Heart right ventricle (tissue), 16 donors: ENCODE measurements at regions not wholly inside any gene's neighbourhood (a gene's known extent, or its start where the extent isn't known, plus 50 kb on each side); places are given as distances from the start of the nearest gene placed in this dataset.

Experiments
- ATAC-seq, 8 donors: fragments of 200-7000 bp; cut with Tn5 transposase; one replicate each; pipeline ENCODE4 v1.9.1; 2020; ENCODE audit warnings: mild to moderate bottlenecking in 8 of 8, moderate library complexity in 8 of 8, moderate number of reproducible peaks in 1 of 8
- DNase-seq, 2 donors: peaks; one replicate each; pipeline ENCODE4 v3.0.0-alpha.2; 2020
- H3K27ac ChIP-seq, 10 donors: fragments of 200-600 bp; sonication (generic) in 2 of 10; one replicate each; pipeline versions ENCODE4 v1.5.0 to v1.8.0; 2020 to 2022; ENCODE audit warnings: mild to moderate bottlenecking in 3 of 10
- H3K27me3 ChIP-seq, 7 donors: fragments of 200-600 bp; one replicate each; pipeline ENCODE4 v1.8.0; 2021 to 2022; ENCODE audit warnings: mild to moderate bottlenecking in 2 of 7
- H3K36me3 ChIP-seq, 9 donors: fragments of 200-600 bp; sonication (generic) in 1 of 9; one replicate each; pipeline versions ENCODE4 v1.5.0 to v1.8.0; 2020 to 2022; ENCODE audit warnings: mild to moderate bottlenecking in 2 of 9
- H3K4me1 ChIP-seq, 9 donors: fragments of 200-600 bp; sonication (generic) in 1 of 9; one replicate each; pipeline versions ENCODE4 v1.5.0 to v1.8.0; 2020 to 2022; ENCODE audit warnings: mild to moderate bottlenecking in 4 of 9
- H3K4me3 ChIP-seq, 10 donors: fragments of 200-600 bp; sonication (generic) in 2 of 10; one replicate each; pipeline versions ENCODE4 v1.5.0 to v1.8.0; 2020 to 2022; ENCODE audit warnings: mild to moderate bottlenecking in 7 of 10, moderate library complexity in 2 of 10
- H3K9me3 ChIP-seq, 11 donors: fragments of 200-600 bp in 10 of 11; sonication (generic) in 2 of 11; one replicate each; pipeline versions ENCODE4 v1.5.0 to v1.8.0; 2013 to 2022; ENCODE audit warnings: mild to moderate bottlenecking in 2 of 11, control low read depth in 1 of 11, moderate library complexity in 1 of 11
- WGBS, 2 donors: extraction: QIAGEN DNeasy Blood & Tissue Kit; methylation state at CpG; one replicate each; pipeline ENCODE4 v1.1.7; 2013; ENCODE audit warnings: inconsistent platforms in 1 of 2; 5-methylcytosine and 5-hydroxymethylcytosine counted together
- intact Hi-C, 10 donors: fragments of 100-400 bp; cut with DNase I; formaldehyde crosslinking; loops; one replicate each; pipeline versions ENCODE4 v1.11.1 to v1.14.2; 2022
- TF ChIP-seq, protein P1 (sequence below), 9 donors: fragments of 200-600 bp; sonication (generic) in 2 of 9; IDR thresholded peaks; one replicate each; pipeline versions ENCODE4 v1.5.0 to v1.8.0; 2021 to 2022; ENCODE audit warnings: antibody characterized with exemption in 9 of 9, mild to moderate bottlenecking in 5 of 9, moderate library complexity in 1 of 9
- donor health status: Arrhythmogenic right ventricular cardiomyopathy.
- donor health status: ischemic (EF 13 %, LVEDD 7.1; RV severe dilation, severe dysfunction).
- donor health status: healthy with polysubstance abuse.
- donor health status: DM: no; HTN: yes; CAD: no.
- donor health status: DM: no; HTN: no; CAD: no.
- donor health status: ischemic (EF 25% LVEDD 6.9; RV normal size, moderate dysfunction).
- donor health status: ischemic (EF 25% LVEDD 5.7; RV mildly dilated, moderate dysfunction).
- donor health status: healthy.
- donor health status: DM: yes; HTN: yes; CAD: no.
- donor health status: Ischemic cardiomyopathy.
- donor health status: ischemic (EF 35%, LVEDD 5.7; RV mildly dilated, moderate dysfunction).
- donor health status: nonischemic (EF 11% LVEDD 7.7; RV severe dilation, severe dysfunction).
- donor health status: DM: yes; HTN: yes; CAD: no.
- donor health status: PGD.
- donor health status: ischemic (EF 29% LVEDD 5.4; RV normal size, mild dysfunction).
- donor health status: nonischemic (EF 23%, LVEDD 6.1; RV moderate dilation, normal function).

DNA sequence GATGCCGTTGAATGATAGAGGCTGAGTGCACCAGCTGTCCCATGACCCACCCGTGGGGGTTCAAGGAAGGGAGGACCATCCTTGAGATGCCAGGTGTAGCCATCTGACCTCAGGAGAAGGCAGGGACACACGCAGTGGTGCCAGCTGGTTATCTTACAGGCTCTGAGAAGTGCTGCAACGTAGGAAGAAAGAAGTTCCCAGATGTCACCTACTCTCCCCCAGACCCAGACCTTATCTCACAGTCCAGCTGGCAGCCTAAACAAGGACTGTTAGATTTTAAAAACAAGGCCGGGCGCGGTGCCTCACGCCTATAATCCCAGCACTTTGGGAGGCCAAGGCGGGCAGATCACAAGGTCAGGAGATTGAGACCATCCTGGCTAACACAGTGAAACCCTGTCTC is 1307.6 kb downstream of the TBC1D22A start:
- Histone ChIP-seq H3K4me1 (no peaks in the 10 kb centered on the region), H3K4me3 (no peak overlapping the region), H3K9me3 (peaks cover 0 to 6% (median 0%) of the 10 kb centered on the region in 11 donors), H3K27ac (no peak overlapping the region), H3K36me3 (no peaks in the 10 kb centered on the region), H3K27me3 (peaks cover 0 to 18% (median 11%) of the 10 kb centered on the region in 7 donors)
- 64 to 76% methylated on average over 9 of the region's 9 CpGs for WGBS, 2 donors
- DNase-seq, result no peak
- intact Hi-C loops, result no loop called here
- ATAC-seq, result no peak
- TF ChIP-seq, protein P1, sequence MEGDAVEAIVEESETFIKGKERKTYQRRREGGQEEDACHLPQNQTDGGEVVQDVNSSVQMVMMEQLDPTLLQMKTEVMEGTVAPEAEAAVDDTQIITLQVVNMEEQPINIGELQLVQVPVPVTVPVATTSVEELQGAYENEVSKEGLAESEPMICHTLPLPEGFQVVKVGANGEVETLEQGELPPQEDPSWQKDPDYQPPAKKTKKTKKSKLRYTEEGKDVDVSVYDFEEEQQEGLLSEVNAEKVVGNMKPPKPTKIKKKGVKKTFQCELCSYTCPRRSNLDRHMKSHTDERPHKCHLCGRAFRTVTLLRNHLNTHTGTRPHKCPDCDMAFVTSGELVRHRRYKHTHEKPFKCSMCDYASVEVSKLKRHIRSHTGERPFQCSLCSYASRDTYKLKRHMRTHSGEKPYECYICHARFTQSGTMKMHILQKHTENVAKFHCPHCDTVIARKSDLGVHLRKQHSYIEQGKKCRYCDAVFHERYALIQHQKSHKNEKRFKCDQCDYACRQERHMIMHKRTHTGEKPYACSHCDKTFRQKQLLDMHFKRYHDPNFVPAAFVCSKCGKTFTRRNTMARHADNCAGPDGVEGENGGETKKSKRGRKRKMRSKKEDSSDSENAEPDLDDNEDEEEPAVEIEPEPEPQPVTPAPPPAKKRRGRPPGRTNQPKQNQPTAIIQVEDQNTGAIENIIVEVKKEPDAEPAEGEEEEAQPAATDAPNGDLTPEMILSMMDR (IDR thresholded peaks at IDR 0.05), result no peak

DNA sequence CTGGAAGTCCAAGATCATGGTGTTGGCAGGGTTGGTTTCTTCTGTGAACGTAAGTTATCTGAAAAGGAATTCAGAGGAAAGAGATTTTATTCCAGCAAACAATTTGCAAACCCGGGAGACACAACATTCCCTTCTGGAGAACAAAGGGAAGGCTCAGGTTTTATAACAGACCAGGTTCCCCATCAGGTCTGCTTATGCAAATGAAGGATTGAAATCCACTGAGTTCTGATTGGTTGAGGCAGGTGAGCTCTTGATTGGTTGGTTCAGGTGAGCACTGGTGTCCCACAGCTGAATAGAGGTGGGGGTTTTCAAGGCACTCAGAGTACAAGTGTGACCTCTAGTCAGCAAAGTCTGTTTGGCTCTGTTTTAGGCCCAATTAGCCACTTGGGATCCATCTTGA is 1306.8 kb downstream of the TBC1D22A start:
- H3K27me3 ChIP-seq, result peaks cover 0 to 13% (median 6%) of the 10 kb centered on the region in 7 donors
- no peaks in the 10 kb centered on the region for H3K36me3 ChIP-seq
- DNase-seq, result no peak
- intact Hi-C loops, result loop anchor here in 1 of 10 donors (10.0 kb wide), 1 partner anchor 76 kb away; no protein-coding TSS in a partner anchor
- H3K4me3 ChIP-seq, result no peak overlapping the region
- WGBS, 2 donors, result 76 to 83% methylated on average over 2 of the region's 2 CpGs
- no peaks in the 10 kb centered on the region for H3K4me1 ChIP-seq
- ATAC-seq, result no peak
- TF ChIP-seq, protein P1 (IDR thresholded peaks at IDR 0.05), result no peak
- no peak overlapping the region for H3K27ac ChIP-seq
- H3K9me3 ChIP-seq, result peaks cover 0 to 6% (median 0%) of the 10 kb centered on the region in 11 donors

DNA sequence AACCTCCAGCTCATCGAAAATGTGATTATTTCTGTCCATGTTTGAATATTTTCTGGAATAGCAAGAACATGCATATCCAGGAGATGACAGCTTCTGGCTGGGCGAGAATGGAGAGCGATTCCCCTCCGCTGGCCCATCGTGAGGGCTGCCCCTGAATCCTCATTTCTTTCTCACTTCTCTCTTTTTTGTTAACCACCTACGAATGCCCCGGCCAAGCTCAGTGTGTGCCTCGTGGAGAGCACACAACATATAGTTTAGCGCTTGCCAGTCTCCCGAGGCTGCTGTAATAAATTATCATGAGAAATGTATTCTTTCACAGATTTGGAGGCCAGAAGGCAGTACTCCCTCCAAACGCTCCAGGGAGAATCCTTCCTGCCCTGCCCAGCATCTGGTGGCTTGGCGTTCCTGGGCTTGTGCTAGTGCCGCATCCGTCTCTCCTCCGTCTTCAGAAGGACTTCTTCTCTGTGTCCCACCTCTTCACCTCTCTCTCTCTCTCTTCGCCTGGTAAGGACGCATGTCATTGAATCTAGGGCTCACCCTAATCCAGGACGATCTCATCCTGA is 1306.0 kb downstream of the TBC1D22A start:
- ATAC-seq (no peak), DNase-seq (no peak)
- Histone ChIP-seq H3K27me3 (peaks cover 0 to 12% (median 3%) of the 10 kb centered on the region in 7 donors), H3K36me3 (no peaks in the 10 kb centered on the region), H3K4me3 (no peak overlapping the region), H3K27ac (no peak overlapping the region), H3K4me1 (no peaks in the 10 kb centered on the region), H3K9me3 (peaks cover 0 to 6% (median 0%) of the 10 kb centered on the region in 11 donors)
- intact Hi-C loops, result loop anchor here in 1 of 10 donors (10.0 kb wide), 1 partner anchor 76 kb away; no protein-coding TSS in a partner anchor
- TF ChIP-seq, protein P1 (IDR thresholded peaks at IDR 0.05), result no peak
- WGBS, 2 donors, result 88 to 90% methylated on average over 18 of the region's 18 CpGs

DNA sequence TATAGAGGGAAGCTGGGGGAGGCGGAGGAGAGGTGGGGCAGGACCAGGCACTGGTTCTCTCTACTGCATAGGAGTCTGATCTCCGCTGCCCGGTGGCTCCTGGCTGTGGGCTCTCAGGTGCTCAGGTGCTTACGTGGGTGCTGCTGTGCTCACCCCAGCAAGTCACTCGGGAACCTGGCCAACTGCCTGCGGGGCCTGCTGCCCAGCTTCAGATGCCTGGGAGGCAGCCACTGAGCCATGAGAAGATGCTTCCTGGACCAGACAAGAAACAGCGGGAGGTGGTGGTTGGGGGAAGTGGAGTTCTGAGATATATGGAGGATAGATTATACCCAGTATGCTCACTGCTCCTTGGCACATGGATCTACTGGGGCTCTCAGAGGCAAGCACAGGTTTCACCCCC is 1303.4 kb downstream of the TBC1D22A start:
- no peak overlapping the region for H3K27ac ChIP-seq
- 83 to 93% methylated on average over 7 of the region's 7 CpGs for WGBS, 2 donors

More for the DNA sequence above, 1303.4 kb downstream of the TBC1D22A start:
- DNase-seq (no peak), ATAC-seq (no peak)
- no peaks in the 10 kb centered on the region for H3K4me1 ChIP-seq
- peaks cover 0 to 6% (median 0%) of the 10 kb centered on the region in 11 donors for H3K9me3 ChIP-seq
- intact Hi-C loops, result loop anchor here in 1 of 10 donors (10.0 kb wide), 1 partner anchor 79 kb away; no protein-coding TSS in a partner anchor
- TF ChIP-seq, protein P1 (IDR thresholded peaks at IDR 0.05), result no peak
- no peaks in the 10 kb centered on the region for H3K36me3 ChIP-seq
- H3K4me3 ChIP-seq, result no peak overlapping the region
- H3K27me3 ChIP-seq, result peaks cover 0 to 7% (median 0%) of the 10 kb centered on the region in 7 donors
